ENCODE measurements at regions not wholly inside any gene's neighbourhood (a gene's known extent, or its start where the extent isn't known, plus 50 kb on each side); places are given as distances from the start of the nearest gene placed in this dataset.
A peak's percentile ranks its signal among the peaks of the same experiment; 100 is the strongest.
"Not testable (repeated sequence)": the region's sequence is repeated elsewhere in the genome, so short reads cannot be mapped to it uniquely, and the experiment has no call there.

DNA sequence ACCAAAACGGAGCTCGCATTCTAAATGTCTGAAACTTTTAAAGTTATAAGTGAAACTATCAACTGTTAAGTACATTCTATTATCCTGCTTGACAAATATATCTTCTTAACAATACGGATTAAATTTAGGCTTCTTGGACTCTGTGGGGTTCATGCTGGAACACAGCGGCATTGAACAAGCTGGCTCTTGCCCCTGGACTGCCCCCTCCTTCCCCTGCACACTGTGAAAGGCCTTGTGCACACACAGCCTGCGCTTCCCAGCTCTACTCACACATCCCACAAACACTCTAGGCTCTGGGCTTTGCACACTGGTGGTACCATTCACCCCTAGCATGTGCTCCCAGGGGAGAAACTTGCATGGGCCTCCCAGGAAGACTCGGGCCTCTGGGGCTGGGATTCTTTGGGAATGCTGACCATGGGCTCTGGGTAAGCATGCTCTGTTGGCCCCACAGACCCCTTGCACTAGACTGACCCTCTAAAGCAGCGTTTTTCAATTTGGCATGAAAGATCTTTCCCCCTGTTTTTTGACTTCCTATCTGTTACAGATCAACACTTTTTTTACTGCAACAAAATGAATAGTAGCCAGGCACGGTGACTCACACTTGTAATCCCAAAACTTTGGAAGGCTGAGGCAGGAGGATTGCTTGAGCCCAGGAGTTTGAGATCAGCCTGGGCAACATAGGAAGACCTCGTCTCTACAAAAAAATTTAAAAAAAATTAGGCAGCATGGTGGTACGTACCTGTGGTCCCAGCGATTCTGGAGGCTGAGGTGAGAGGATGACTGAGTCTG is 96.2 kb upstream of the CPM start:
- DNase-seq (ENCODE audit: low read depth in 1 of 2, low spot score in 1 of 2): no peak

DNA sequence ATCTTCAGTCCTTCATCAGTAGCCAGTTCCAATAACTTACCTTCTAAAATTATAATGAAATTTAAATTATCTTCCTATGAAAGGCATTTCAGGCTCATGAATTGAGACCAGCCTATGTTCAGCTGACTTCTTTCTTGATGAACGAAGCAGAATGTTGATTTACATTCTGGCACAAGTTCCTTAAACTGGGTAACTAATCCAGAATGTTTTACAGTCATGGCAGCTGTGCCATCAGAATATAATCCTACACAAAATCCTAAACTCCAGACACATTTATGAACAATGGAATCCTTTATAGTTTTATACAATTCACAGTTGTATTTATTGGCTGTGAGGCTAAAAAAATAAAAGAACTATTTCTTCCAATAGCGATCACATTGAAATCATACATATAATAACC is 97.3 kb upstream of the CPM start:
- no peak for DNase-seq (ENCODE audit: low read depth in 1 of 2, low spot score in 1 of 2)

DNA sequence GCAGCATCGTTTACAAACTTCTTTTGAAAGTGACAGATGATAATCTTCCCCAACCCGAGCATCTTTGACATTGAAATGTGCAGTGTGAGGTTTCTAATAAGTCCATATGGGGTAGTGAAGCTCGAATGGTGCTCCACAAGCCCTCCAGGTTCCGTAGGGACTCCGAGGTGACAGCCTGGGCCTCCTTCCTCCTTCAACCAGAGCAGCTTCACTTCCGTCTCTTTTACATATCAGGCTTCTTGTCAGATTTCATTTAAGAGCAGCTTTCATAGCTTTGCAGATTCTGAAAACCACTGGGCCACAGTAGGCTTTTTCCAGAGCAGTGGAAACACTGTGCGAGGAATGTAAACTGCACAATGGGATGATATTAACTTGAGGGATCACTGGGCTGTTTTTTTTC is 103.6 kb upstream of the CPM start:
- no peak for DNase-seq (ENCODE audit: low read depth in 1 of 2, low spot score in 1 of 2)

DNA sequence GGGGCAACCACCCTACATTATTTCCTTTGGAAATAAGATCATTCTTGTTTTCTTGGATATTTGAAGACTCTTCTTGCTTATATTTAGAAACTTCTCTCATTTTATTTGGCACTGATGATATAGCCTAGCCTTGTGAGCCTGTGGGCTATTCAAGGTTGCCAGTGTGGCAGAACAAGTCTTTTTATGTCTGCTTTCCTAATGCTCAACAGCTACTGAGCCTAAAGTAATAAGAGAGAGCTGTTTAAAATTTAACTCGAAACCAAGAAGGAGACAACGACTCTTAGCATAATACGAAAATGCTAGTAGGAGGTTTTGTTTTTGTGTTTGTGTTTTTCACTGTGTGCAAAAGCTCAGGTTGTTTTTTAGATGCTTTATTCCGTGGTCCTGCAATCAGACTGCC is 104.0 kb upstream of the CPM start:
- no peak for DNase-seq (ENCODE audit: low read depth in 1 of 2, low spot score in 1 of 2)

DNA sequence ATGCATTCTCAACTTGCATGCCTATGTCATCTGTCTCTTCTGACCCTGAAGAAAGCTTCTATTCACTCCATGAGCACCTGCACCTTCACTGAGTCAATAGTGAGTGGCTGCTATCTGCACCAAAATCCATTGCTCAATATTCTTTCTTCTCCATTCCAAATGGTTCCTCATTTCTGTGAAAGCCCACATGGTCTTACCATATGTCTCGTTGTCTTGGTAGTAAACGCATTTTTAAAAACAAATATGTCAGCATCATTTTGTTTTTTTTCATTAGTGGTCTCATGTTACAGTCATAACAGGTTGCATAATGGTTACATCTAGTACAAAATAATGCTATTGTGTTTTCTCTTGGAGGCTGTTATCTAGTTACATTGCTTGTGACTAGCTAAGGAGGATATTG is 106.9 kb upstream of the CPM start:
- DNase-seq (ENCODE audit: low read depth in 1 of 2, low spot score in 1 of 2): no peak

DNA sequence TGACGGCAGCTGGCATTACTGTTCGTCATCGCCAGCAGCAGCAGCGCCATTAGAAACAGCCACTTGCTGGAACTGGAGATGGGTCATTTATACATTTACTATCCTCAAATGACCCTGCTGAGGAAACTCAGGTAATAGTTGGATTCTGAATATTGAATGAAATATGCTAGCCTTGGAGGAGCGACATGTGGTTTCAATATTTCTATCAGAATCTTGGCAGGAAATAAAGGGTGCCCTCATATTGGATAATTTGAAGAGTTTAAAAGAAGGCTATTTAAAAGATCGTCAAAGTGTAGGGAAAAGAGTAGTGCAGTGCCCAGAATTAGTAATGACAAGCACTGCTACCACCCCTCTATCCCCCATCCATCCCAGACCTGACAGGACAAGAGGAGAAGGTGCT is 109.6 kb upstream of the CPM start:
- no peak for DNase-seq (ENCODE audit: low read depth in 1 of 2, low spot score in 1 of 2)

DNA sequence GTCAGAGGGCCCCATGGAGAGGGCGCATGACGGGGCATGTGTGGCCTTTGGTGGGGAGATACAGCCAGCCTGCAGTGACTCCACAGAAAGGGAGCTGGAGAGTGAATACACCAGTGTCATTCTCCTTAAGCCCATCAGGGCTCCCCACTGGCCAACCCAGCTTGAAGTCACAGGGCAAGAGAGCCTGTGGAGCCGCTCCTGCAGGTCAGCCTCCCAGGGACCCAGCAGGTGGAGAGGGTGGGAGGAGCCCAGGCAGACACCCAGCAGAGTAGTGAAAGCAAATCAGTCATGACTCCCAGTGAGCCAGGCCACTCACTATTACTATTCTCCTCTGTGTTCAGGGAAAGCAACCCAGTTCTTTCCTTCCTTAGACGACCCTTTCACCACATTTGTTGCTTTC is 110.0 kb upstream of the CPM start:
- DNase-seq (ENCODE audit: low read depth in 1 of 2, low spot score in 1 of 2): no peak

DNA sequence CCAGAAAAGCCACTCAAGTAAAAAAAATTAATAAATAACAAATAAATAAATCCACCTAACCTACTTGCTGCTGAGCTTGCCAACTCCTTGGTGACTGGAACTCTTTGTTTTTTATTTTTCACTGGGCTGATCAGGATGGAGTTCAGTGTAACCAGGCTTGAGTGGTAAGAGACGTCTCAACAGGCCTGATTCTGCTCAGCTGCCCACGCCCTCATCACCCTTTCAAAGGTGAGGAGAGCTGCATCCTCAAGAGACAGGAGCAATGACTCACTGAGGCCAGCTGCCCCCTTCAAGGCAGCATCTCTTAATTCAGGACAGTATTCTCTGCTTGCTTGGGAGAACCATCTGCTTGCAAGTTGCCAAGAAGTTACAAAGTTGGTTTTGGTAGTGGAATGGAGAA is 111.9 kb upstream of the CPM start:
- DNase-seq (ENCODE audit: low read depth in 1 of 2, low spot score in 1 of 2): no peak

DNA sequence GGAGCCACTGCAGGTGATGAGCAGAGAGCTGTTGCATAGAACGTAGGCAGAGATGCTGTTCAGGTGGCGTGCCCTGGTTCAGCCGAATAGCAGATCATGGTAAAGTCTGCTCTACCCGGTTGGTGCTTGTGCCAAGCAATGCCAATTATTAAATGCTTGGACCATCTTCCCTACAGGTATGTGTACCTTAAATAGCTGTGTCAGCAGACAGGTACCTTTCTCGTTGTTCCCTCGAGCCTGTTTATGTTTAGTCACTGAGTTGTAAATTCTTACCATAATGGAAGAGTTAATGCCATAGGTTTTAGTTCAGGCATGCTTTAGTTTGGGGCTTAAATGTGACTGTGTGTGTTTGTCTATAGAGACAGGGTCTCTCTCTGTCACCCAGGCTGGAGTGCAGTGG is 112.5 kb upstream of the CPM start:
- no peak for DNase-seq (ENCODE audit: low read depth in 1 of 2, low spot score in 1 of 2)

DNA sequence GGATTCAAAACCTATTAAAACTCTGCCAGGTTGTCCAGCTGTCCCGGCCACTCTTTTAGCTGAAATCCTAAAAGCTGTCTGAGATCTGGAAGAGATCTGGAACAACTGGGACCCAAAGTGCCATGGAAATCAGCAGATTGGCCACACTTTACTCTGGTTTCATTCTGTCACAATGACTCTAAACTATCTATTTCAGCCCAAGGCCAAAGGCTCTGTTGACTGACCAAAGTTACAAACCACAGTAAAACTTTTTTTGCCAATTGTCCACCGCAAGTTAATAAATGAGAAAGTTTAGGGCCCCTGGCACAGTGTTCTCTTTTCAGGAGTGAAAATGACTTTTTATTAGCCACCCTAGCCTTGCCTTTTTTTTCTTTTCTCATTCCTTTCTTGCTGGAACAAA is 113.4 kb upstream of the CPM start:
- DNase-seq (ENCODE audit: low read depth in 1 of 2, low spot score in 1 of 2): no peak

DNA sequence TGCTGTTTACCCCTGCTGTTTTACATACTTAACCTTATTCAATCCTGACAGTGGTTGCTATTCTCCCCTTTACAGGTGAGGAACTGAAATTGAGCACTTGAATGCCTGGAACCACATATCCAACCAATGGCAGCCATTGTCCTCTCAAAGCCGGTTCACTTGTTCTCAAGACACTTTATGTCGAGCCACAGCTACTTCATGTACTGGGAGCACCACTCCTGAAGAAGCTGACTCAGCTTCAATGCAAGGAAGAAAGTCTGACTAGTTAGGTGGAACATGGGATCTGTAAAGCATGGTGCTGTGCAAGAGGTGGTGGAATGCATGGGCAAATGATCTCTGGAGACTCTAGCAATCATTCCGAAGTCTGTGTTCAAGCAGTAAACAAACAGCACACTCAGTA is 113.9 kb upstream of the CPM start:
- no peak for DNase-seq (ENCODE audit: low read depth in 1 of 2, low spot score in 1 of 2)

DNA sequence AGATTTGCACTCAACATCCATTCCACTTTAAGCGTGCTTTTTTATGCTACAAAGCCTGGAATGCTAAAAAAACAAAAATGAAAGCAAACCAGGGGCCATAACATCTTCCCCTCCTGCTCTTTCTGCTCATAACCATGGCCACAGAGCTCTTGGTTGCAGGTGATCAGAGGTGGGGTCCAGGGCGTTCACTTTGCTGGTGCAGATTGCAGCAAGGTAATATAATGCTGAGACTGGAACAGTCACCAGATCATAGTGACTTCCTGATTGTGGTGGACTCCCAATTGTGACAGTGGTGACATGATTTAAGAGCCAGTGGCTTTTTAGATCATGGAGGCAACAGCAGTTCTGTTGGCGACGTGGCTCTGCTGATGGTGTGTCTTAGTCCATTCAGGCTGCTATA is 115.0 kb upstream of the CPM start:
- DNase-seq (ENCODE audit: low read depth in 1 of 2, low spot score in 1 of 2): no peak

DNA sequence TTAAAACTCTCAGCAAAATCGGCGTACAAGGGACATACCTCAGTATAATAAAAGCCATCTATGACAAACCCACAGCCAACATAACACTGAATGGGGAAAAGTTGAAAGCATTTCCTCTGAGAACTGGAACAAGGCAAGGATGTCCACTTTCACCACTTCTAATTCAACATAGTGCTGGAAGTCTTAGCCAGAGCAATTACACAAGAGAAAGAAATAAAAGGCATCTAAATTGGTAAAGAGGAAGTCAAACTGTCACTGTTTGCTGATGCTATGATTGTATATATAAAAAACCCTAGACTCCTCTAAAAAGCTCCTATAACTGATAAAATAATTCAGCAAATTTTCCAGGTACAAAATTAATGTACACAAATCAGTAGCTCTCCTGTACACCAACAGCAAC is 116.9 kb upstream of the CPM start:
- not testable (repeated sequence) for DNase-seq (ENCODE audit: low read depth in 1 of 2, low spot score in 1 of 2)

DNA sequence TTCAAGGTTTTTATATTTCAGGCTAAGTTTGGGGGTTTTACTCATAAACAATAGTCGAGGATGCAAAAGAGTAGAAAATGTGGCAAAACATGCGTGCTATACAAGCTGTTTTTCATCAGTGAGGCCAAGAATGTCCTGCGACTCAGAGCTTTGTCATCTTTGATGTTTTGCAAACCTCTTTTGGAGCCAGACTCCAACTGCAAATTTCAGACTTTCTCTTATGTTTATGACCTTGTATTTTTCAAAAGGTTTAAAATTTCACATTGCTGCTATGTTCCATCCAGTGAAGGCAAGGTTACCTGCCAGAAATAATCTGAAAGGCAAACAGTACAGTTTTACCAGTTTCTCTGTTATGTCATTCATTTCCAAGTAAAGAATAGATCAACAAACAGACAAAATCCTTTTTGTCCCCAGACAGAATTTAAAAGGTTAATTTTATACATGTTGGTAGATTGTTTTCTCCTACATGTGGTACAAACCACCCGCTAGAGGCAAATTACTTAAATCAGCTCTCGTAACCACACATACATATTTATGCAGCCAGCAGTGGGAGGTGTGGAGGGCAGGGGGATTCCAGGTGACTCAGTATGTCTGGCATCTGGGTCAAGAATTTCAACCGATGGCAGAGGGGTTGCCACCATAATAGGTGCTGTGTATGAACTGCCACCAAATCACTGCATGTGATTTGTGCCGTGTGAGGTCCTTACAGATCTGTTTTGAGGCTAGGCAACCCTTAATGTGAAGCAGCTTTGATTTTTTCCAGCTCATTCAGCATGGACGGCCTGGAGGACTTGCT is 119.8 kb upstream of the CPM start:
- DNase-seq (ENCODE audit: low read depth in 1 of 2, low spot score in 1 of 2): peak; percentile 12 to 50

DNA sequence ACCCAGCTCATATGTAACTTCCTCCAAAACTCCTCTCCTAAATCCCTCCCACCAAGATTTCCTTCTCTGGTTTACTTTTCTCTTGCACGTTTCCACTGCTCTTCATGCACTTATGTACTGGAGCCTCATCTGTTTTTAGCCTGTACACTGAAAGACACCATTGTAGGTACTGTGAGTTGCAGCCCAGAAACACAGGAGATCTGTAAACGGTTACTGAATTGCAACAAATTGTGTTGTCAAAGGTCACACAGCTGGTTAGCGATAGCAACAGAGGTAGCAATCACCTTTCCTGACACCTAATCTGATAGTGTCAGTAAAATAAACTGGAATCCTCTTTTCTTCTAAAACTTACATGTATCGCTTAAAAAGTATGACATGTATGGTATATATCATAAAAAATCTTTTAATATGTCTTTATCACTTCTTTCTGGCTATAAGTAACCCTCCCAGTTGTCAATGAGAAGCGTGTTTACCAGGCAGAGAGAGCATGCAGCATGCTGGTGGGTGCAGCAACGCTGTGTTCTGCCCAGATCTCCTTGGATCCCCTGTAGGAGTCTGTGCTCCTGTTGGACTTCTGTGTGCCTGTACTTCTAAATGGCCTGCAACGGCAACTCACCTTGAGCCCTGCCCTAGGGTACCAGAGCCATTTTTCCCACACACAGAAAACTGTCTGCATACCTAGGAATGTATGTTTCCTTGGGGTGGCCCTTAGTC is 121.5 kb upstream of the CPM start:
- DNase-seq (ENCODE audit: low read depth in 1 of 2, low spot score in 1 of 2): no peak

DNA sequence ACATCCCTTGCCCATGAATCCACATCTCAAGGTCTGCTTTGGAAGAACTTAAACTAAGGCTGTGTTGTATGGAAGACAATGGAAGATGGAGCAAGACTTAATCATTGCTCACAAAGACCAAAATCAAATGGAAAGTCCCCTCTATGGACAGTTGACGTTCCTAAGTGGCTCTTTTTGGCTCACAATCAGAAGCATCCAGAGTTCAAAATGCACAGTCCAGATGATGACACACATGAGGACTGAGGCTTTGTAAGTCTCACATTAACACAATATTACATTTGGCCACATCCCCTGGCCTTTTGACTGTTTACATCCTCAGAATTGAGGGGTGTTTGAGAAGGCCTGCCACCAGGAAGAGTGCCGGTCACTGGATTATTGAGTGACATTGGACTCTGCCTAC is 122.3 kb upstream of the CPM start:
- no peak for DNase-seq (ENCODE audit: low read depth in 1 of 2, low spot score in 1 of 2)

DNA sequence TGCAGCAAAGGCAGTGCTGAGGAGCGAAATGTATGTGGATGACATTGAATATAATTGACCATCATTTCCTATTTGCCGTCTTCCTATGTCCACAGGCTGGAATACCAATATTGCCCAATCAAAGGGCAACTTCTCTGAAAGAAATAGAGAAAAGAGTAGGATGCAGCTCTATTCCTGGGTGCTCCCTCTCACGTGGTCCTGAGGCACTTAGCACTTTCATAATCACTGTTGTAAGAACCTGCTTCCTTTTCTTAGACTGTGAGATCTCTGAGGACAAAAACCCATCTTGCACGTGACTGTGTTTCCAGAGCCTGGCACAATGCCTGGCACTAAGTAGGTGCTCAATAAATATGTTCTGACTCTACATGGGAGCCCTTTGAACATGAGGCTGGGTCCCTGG is 122.7 kb upstream of the CPM start:
- no peak for DNase-seq (ENCODE audit: low read depth in 1 of 2, low spot score in 1 of 2)

DNA sequence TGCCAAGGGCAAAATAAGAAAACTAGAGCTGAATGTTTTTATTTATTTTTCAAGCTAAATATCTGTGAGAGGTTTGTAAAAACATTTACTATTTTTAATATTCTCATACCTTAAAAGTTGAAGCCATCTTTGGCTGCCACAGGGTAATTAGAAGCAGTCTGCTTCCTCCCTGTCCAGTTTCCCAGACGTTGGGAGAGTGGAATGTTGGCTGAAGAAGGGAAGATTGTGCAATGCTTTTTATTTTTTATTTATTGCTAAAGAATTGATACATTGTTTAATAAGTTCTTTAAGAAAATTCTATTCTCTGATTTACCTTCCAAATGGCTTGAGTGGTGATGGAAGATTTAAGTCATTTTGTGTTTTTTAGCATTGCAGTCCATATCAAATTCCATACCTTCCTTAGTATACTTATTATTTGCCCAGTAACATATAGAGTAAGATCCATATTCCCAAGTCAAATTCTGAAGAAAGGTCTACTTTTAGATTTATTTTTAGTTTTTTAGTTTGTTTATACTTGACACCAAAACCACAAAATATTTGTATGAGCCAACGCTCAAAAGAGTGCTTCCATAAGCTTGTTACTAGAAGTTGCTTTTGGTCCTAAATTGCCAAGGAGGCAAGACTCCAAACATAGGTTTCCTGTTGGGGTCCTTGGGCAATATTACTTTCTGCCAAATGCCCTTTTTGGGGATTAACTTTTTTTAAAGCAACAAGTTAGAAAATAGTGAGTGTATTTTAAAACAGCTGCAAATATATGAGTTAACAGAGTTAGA is 124.0 kb upstream of the CPM start:
- DNase-seq (ENCODE audit: low read depth in 1 of 2, low spot score in 1 of 2): no peak

DNA sequence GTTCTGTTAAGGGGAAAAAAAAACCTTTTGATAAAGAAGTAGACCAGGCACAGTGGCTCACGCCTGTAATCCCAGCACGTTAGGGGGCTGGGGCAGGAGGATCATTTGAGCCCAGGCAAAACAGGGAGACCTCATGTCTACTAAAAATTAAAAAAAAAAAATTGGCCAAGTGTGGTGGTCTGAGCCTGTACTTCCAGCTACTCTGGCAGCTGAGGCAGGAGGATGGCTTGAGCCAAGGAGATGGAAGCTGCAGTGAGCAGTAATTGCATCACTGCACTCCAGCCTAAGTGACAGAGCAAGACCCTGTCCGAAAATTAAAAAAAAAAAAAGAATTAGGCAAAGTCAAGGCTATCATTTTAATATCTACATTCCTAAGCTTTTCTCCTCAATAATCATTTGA is 124.8 kb upstream of the CPM start:
- DNase-seq (ENCODE audit: low read depth in 1 of 2, low spot score in 1 of 2): no peak

DNA sequence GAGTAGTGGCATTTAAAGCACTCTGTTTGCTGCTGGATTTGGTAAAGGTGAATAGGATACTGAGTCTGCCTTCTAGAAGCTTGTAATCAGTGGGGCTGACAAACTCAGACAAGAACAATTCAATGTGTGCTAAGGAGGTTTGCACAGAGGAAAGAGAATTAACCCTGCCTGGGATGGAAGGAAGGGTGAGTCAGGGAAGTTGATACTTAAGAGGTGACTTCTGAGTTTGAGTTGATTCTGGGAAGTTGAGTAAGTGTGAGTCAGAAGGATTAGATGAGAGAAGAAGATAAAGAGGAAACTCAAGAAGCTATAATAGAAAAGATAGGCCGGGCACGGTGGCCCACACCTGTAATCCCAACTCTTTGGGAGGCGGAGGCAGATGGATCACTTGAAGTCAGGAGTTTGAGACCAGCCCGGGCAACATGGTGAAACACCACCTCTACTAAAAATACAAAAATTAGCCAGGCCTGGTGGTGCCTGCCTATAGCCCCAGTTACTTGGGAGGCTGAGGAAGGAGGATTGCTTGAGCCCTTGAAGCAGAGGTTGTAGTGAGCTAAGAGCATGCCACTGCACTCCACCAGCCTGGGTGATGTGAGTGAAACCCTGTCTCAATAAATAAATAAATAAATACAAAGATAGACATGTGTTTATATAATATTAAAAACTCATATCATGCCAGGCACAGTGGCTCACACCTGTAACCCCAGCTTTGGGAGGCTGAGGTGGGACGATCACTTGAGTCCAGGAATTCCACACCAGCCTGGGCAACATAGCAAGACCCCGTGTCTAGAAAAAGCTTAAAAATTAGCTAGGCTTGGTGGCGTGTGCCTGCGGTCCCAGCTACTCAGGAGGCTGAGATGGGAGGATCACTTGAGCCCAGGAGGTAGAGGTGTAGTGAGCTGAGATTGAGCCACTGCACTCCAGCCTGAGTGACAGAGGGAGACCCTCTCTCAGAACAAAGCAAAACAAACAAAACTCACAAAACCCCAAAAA is 126.8 kb upstream of the CPM start:
- peak in 1 of 2 donors; percentile 36 for DNase-seq (ENCODE audit: low read depth in 1 of 2, low spot score in 1 of 2)

Data from activated CD4-positive, alpha-beta T cell treated with anti-CD3 and anti-CD28 coated beads, Interleukin-2, amount 50 U/mL, for 24 hours (primary cell).